GM19239 (cell line): ENCODE measurements at regions not wholly inside any gene's neighbourhood (a gene's known extent, or its start where the extent isn't known, plus 50 kb on each side); places are given as distances from the start of the nearest gene placed in this dataset.
"Not testable (repeated sequence)": the region's sequence is repeated elsewhere in the genome, so short reads cannot be mapped to it uniquely, and the experiment has no call there.

ENCODE experiments used
- DNase-seq: peaks from one replicate; pipeline ENCODE4 v3.0.0; 2011; ENCODE audit warnings: low spot score; ENCODE audit not compliant: insufficient read length
- FAIRE-seq: peaks from 2 replicates; lab custom pipeline; 2011; peaks lifted over from hg19 to GRCh38; lab: Jason Lieb, UNC

DNA sequence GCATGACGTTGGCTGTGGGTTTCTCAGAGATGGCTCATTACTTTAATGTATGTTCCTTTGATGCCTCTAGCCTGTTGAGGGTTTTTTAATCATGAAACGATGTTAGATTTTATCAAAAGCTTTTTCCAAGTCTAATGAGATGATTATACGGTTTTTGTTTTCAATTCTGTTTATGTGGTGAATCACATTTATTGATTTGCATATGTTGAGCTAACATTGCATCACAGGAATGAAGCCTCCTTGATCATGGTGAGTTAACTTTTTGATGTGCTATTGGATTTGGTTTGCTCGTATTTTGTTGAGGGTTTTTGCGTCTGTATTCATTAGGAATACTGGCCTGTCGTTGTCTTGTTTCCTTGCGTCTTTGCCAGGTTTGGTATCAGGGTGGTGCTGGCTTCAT, 52.3 kb upstream of the PTPN12 start:
- no peak for FAIRE-seq
- DNase-seq: no peak

DNA sequence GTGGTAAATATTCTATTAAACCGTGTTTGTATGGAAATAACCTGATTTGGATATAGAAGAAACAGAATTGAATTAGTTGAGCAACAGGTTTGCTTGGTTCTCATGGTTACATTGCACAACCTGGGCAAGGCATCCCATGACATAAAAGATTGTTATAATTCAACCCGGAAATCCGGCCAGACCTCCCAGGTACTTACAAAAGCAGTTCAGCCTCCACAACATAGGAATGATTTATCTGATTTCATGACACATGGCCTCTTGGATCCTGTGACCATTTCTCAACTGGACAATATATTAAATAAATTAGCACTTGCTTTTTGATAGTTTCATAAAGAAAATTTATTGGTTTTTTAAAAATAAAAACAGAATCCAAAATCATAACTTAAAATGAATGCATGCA, 55.1 kb upstream of the PTPN12 start:
- FAIRE-seq: no peak
- DNase-seq: no peak

DNA sequence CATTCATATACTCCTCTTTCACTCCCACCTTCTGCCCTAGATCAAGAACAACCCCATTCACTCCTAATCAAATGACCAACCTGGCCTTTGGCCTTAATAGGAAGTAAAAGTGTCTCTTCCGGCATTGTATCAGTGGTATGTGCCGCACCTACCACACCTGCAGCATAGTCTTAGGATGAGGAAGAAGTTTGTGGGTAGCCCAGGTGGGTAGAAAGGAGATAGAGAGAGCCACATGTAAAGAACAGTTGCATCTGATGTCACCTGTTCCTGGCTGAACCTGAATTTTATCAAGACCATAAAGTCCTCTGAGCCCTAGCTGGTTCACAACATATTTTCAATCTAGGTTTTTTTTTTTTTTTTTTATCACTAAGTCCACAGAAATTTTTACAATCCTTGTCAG, 55.5 kb upstream of the PTPN12 start:
- DNase-seq (no peak), FAIRE-seq (no peak)

DNA sequence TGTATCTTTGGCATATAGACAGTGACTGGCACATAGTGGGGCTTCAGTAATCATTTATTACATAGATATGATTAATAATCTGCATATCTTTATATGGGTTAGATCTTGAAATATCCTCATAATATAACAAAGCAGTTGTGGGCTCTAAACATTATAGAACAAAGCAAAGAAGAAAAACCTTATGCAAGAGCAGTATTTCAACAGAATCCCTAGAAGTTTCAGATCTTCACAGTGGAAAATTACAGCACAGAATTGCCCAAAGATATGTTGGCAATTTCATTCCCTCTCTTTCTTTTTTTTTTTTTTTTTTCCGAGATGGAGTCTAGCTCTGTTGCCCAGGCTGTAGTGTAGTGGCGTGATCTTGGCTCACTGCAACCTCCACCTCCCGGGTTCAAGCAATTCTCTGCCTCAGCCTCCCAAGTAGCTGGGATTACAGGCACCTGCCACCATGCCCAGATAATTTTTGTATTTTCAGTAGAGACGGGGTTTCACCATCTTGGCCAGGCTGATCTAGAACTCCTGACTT, 56.9 kb upstream of the PTPN12 start:
- DNase-seq, FAIRE-seq: not testable (repeated sequence)

DNA sequence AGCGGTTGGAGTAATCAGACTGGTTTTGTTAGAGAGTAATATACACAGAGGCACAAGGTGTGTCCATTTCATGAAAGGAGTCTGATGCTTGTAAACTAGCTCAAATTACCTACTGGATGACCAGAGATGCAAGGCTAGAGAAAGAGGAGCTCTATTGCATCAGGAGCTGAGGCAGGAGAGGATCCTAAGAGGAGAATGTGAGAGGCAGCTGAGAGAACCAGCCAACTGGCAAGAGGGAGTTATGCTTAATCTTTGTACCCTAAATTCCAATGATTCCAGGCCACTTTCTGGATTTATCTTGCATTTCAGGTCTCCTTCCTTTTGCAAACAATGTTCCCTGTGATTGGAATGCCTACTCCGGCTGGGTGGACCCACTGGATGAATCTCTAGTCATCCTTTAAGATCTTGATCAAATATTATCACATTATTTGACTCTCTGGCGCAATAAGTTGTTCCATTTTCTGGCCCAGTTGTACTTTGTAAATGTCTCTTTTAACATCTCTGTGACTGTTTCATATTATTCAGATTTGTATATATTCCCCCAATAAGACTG, 57.5 kb upstream of the PTPN12 start:
- no peak for DNase-seq
- no peak for FAIRE-seq

DNA sequence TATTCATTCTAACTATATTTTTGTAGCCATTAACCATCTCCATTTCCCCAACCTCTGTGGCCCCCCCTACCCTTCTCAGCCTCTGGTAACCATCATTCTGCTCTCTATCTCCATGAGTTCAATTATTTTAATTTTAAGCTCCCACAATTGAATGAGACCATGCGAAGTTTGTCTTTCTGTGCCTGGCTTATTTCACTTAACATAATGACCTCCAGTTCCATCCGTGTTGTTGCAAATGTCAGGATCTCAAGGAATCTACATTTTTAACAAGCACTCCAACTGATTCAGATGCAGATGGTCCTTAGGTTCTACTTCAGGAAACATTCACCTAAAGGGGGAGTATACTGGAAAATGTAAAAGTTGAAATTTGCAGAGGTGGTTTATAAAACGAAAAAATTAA, 60.2 kb upstream of the PTPN12 start:
- FAIRE-seq (no peak), DNase-seq (no peak)

DNA sequence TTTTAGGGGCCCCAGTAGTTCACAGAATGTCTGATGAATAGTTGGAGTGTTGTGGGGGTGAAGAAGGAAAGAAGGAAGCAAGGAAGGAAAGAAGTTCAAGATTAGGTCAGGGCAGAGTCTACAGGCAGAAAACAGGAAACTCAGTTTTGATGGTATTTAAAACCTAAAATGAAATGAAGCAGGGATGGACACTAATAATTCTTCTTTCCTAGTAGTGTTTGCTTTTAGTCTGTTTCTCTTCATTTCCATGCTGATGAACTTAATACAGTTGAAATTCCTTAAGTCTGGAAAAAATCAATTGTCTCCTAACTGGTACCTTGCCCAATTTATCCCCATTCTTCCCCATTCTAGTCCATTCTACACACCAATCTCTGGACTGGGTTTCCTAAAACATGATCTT, 59.0 kb upstream of the GSAP start:
- FAIRE-seq (no peak), DNase-seq (no peak)

DNA sequence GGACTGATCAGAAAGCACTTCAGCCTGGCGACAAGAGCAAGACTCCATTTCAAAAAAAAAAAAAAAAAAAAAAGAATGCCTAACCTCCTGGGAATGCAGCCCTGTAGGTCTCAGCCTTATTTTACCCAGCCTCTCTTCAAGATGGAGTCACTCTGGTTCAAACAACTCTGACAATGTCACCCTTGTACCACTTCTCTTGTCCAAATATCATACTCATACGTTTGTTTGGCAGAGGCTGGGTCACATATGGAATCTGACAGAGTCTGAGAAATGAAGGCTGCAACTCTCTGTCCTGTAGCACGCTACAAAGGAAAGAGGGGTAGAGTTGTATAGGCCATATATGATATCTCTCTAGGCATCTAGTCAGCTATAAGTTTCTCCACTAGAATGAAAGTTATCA, 58.6 kb upstream of the GSAP start:
- no peak for DNase-seq
- FAIRE-seq: no peak

DNA sequence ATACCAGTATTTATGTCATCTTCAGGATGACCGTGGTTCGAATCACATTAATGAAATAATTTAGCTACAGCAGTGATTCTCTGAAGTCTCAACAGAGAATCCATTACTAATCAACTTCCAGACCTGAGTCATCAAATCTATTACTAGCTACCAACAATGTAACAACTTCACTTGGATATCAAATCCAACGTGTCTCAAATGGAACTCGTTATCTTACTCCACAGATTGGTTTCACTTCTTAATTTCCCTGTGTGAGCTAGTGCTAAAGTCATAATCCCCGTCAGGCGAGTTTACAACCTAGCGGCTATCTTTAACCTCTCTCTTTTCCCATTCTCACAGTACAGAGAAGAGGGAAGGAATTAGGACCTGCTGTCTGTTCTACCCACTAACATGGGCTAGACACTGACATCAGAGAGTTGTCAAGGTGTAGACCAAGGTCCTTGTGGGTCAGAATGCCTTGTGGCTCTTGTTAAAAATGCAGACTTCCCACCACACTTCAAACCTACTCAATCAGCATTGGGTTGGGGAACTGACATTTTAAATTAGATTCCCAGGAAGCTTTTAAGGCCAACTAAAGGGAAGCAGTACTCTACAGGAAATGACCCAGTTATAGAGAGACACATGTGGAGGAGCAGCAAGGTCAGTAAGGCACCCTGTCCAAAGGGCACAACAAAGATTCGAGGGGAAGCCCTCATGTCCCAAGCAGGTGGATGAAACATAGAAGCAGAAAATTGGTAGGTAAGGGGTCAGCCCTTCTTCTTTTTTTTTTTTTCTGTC, 57.3 kb upstream of the GSAP start:
- FAIRE-seq: no peak
- DNase-seq: no peak

DNA sequence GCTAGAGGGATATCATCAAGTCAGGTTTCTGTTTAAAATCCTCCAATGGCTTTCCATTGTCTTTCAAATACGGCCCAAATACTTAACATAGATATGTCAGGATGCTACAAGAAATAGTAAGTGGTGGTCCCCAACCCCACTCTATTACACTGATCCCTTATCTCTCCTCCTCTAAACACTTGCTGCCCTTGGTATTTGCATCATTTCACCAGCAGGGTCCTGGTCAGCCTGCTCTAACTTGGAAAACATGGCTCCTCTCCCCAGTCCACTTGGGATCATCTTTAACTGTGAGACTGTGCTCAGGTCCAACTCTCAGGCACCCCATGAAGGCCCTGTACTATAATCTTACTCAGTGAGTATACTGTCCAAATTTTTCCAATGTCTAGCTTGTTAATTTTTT, 53.8 kb upstream of the GSAP start:
- DNase-seq (no peak), FAIRE-seq (no peak)

DNA sequence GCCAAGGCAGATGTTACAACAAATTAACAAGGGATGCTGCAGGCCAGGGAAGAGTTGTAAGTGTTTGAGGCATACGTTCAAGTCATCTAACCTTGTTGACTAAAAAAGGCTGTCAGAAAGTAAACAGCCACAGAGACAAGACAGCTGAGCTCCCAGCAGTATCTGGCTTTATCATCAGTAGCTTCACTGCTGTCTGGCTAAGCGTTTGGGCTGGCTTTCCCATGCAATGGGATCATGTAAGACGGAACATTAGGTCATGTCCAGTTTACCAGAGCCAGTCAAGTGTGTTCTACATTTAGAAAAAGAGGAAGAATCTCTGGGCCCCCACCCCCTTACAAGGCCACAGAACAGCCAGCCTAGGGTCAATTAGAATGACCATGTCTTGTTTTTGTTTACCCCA, 51.3 kb upstream of the GSAP start:
- DNase-seq (no peak), FAIRE-seq (peak; percentile 44)

DNA sequence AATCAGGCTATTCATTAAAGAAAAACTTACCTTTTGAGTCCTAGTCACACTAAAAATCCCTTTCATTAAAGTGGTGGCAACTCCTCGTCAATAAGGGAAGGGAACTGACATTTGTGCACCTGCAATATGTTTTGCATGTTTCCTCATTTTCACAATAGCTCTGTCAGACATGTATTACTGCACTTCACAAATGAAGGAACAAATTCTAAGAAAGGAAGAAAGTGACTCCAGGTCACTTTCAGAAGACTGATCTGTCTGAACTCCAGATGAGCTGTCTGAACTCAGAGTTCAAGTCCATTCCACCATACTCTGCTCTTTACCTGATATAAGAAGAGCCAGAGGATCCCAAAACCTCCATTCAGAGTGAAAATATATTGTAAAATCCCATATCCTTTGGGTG, 50.3 kb upstream of the GSAP start:
- FAIRE-seq: no peak
- DNase-seq: no peak
